HepG2 (cell line): ENCODE measurements at regions not wholly inside any gene's neighbourhood (a gene's known extent, or its start where the extent isn't known, plus 50 kb on each side); places are given as distances from the start of the nearest gene placed in this dataset.

Source experiments
- ATAC-seq: fragments of 200-7000 bp; cut with Tn5 transposase; 3 replicates; pipeline ENCODE4 v1.9.1; 2020; ENCODE audit warnings: mild to moderate bottlenecking, moderate library complexity
- BruUV-seq: library from RNA; stranded (reverse); fragments of 400-500 nt; replicated peaks from 2 replicates; lab custom pipeline; 2021; lab: Mats Ljungman, UMichigan
- CTCF ChIA-PET: fragments of 300-600 bp; formaldehyde crosslinking; extraction: SDS; loops from one replicate; lab custom pipeline; 2021; ENCODE audit warnings: low total read pairs, inconsistent platforms, low intra/inter-chr PET ratio; lab: Yijun Ruan, JAX
- POLR2A ChIA-PET: fragments of 350-600 bp; sonication (Branson Sonifier 250); formaldehyde crosslinking; loops from one replicate; lab custom pipeline; 2020; ENCODE audit warnings: antibody characterized with exemption, inconsistent platforms; lab: Yijun Ruan, JAX
- DNase-seq: peaks from one replicate; pipeline ENCODE4 v3.0.0-alpha.2; 2015; ENCODE audit warnings: low spot score
- FAIRE-seq: peaks from 3 replicates; lab custom pipeline; 2011; peaks lifted over from hg19 to GRCh38; lab: Jason Lieb, UNC
- H2AFZ ChIP-seq: one replicate; pipeline ENCODE4 v1.6.1; 2011; ENCODE audit warnings: low read length, inconsistent platforms
- H3K27ac ChIP-seq: fragments of 300-600 bp; 3 replicates; pipeline ENCODE4 v1.8.0; 2011; ENCODE audit warnings: mixed run types, mild to moderate bottlenecking, mixed read lengths, low read length, inconsistent platforms; ENCODE audit not compliant: insufficient read depth; ENCODE audit errors: extremely low read length
- H3K27me3 ChIP-seq, 2 experiments: fragments of 200-600 bp in 1 of 2; 2 replicates in 1 of 2; 3 replicates in 1 of 2; pipeline versions ENCODE4 v1.6.0 to v1.8.0; 2011; ENCODE audit warnings: low read length in 2 of 2, mild to moderate bottlenecking in 2 of 2, moderate library complexity in 2 of 2, inconsistent platforms in 1 of 2; ENCODE audit not compliant: insufficient read depth in 2 of 2, control insufficient read depth in 1 of 2
- H3K36me3 ChIP-seq, 2 experiments: fragments of 200-600 bp in 1 of 2; replicated peaks in 1 of 2; 2 replicates in 1 of 2; 3 replicates in 1 of 2; pipeline versions ENCODE4 v1.5.1 to v1.8.0; 2011; ENCODE audit warnings: low read length in 2 of 2, inconsistent platforms in 1 of 2; ENCODE audit not compliant: insufficient read depth in 2 of 2, control insufficient read depth in 1 of 2
- H3K4me1 ChIP-seq: 2 replicates; pipeline ENCODE4 v1.5.1; 2012; ENCODE audit warnings: low read length, inconsistent platforms; ENCODE audit not compliant: insufficient read depth
- H3K4me2 ChIP-seq: 2 replicates; pipeline ENCODE4 v1.6.0; 2011; ENCODE audit warnings: low read depth, low read length, inconsistent platforms
- H3K4me3 ChIP-seq, 3 experiments: fragments of 200-600 bp in 1 of 3; sonication (generic), shearing (Covaris generic) in 1 of 3; replicated peaks in 1 of 3; 2 replicates each; pipeline ENCODE4 v1.5.1; 2011 to 2016; ENCODE audit warnings: low read length in 3 of 3, inconsistent platforms in 2 of 3, low read depth in 2 of 3, mild to moderate bottlenecking in 2 of 3, control low read depth in 1 of 3, mixed read lengths in 1 of 3; ENCODE audit not compliant: insufficient read depth in 1 of 3
- H3K79me2 ChIP-seq: one replicate; pipeline ENCODE4 v1.6.1; 2011; ENCODE audit warnings: low read length, inconsistent platforms; ENCODE audit not compliant: insufficient read depth
- H3K9ac ChIP-seq: 2 replicates; pipeline ENCODE4 v1.6.0; 2011; ENCODE audit warnings: mild to moderate bottlenecking, low read depth, low read length, inconsistent platforms; ENCODE audit not compliant: insufficient read depth
- H3K9me3 ChIP-seq: 2 replicates; pipeline ENCODE4 v1.5.1; 2012; ENCODE audit warnings: mild to moderate bottlenecking, low read length
- H4K20me1 ChIP-seq: 2 replicates; pipeline ENCODE4 v1.6.0; 2011; ENCODE audit warnings: inconsistent platforms, mild to moderate bottlenecking, low read length, moderate library complexity; ENCODE audit not compliant: insufficient read depth
- GABPB1 ChIP-seq: IDR thresholded peaks from 2 replicates; pipeline ENCODE4 v1.6.1; 2016; ENCODE audit warnings: mild to moderate bottlenecking, missing genetic modification reagents, moderate library complexity, missing compliant biosample characterization
- GLI4 ChIP-seq: sonication (generic); formaldehyde crosslinking; IDR thresholded peaks from 2 replicates; pipeline ENCODE4 v1.5.1; 2020; ENCODE audit warnings: missing genetic modification reagents, mild to moderate bottlenecking, moderate library complexity, borderline replicate concordance
- RFXANK ChIP-seq: IDR thresholded peaks from 2 replicates; pipeline ENCODE4 v1.6.1; 2016
- ZNF101 ChIP-seq: sonication (generic); formaldehyde crosslinking; IDR thresholded peaks from 2 replicates; pipeline ENCODE4 v1.4.0; 2020; ENCODE audit warnings: mild to moderate bottlenecking, low read depth, missing genetic modification reagents, borderline replicate concordance
- ZNF264 ChIP-seq: sonication (generic); formaldehyde crosslinking; IDR thresholded peaks from 2 replicates; pipeline ENCODE4 v1.4.0; 2020; ENCODE audit warnings: missing genetic modification reagents
- ZNF382 ChIP-seq: sonication (generic); formaldehyde crosslinking; IDR thresholded peaks from 2 replicates; pipeline ENCODE4 v1.5.0; 2020; ENCODE audit warnings: missing genetic modification reagents, mild to moderate bottlenecking, borderline replicate concordance
- ZNF790 ChIP-seq: sonication (generic); formaldehyde crosslinking; IDR thresholded peaks from 2 replicates; pipeline ENCODE4 v1.8.0; 2022; ENCODE audit warnings: missing genetic modification reagents, mild to moderate bottlenecking, borderline replicate concordance
- ZNF816 ChIP-seq: sonication (generic); formaldehyde crosslinking; IDR thresholded peaks from 2 replicates; pipeline ENCODE4 v1.8.0; 2022; ENCODE audit warnings: missing genetic modification reagents, mild to moderate bottlenecking, borderline replicate concordance
- WGBS: methylation state at CpG from one replicate; pipeline ENCODE4 v1.1.6; 2017; ENCODE audit warnings: low lambda C conversion rate; 5-methylcytosine and 5-hydroxymethylcytosine counted together
- in situ Hi-C: cut with HindIII; loops from 2 replicates; pipeline ENCODE4 v1.10.0; 2017; ENCODE audit warnings: low pct_unique_long_range_greater_than_20kb; ENCODE audit not compliant: extremely low pct_ligation_motif_present
- intact Hi-C: fragments of 100-400 bp; cut with micrococcal nuclease; formaldehyde crosslinking; loops from one replicate; pipeline ENCODE4 v1.10.0; 2022; ENCODE audit not compliant: unreplicated experiment
- TF ChIP-seq, protein P1 (sequence below): sonication (generic); formaldehyde crosslinking; conservative IDR thresholded peaks from 2 replicates; pipeline ENCODE4 v1.8.0; 2022; ENCODE audit warnings: missing genetic modification reagents
- TF ChIP-seq, protein P2 (sequence below): sonication (generic); formaldehyde crosslinking; conservative IDR thresholded peaks from 2 replicates; pipeline ENCODE4 v1.8.1; 2023; ENCODE audit warnings: missing genetic modification reagents

DNA sequence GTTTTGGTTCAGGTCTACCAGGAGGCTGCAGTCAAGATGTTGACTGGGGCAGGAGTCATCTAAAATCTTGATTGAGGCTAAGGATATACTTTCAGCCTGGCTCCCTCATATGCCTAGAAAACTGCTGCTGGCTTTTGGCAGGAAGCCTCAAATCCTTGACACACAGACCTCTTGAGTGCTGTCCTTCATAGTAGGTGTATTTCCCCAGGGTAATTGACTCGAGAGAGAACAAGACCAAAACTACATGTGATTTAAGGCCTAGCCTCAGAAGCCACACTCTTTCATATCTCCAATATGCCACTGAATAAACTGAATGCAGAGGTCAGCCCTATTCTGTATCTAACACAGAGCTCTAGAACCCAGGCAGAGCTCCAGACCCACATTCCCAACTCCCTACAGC lies 402.3 kb upstream of the ADAMTS16 start:
- H2AFZ ChIP-seq, result no peak overlapping the region
- H3K4me1 ChIP-seq, result no peaks in the 10 kb centered on the region
- intact Hi-C loops, result no loop called here
- DNase-seq, result no peak
- no peaks in the 10 kb centered on the region for H3K36me3 ChIP-seq
- no CpG with 5 or more reads among the region's 1 CpG for WGBS
- H3K79me2 ChIP-seq, result no peaks in the 10 kb centered on the region
- no peak overlapping the region for H3K4me2 ChIP-seq
- ChIA-PET CTCF (no interaction called here), POLR2A (no interaction called here)
- no peak overlapping the region for H3K4me3 ChIP-seq
- H3K27me3 ChIP-seq, result no peaks in the 10 kb centered on the region
- TF ChIP-seq, protein P1, sequence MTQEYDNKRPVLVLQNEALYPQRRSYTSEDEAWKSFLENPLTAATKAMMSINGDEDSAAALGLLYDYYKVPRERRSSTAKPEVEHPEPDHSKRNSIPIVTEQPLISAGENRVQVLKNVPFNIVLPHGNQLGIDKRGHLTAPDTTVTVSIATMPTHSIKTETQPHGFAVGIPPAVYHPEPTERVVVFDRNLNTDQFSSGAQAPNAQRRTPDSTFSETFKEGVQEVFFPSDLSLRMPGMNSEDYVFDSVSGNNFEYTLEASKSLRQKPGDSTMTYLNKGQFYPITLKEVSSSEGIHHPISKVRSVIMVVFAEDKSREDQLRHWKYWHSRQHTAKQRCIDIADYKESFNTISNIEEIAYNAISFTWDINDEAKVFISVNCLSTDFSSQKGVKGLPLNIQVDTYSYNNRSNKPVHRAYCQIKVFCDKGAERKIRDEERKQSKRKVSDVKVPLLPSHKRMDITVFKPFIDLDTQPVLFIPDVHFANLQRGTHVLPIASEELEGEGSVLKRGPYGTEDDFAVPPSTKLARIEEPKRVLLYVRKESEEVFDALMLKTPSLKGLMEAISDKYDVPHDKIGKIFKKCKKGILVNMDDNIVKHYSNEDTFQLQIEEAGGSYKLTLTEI, result no peak
- TF ChIP-seq ZNF382 (CRISPR knock-in tag), result no peak
- no peak for TF ChIP-seq ZNF264 (CRISPR knock-in tag)
- TF ChIP-seq ZNF101 (CRISPR knock-in tag), result no peak
- TF ChIP-seq GABPB1 (CRISPR knock-in tag), result no peak
- TF ChIP-seq ZNF790, result no peak
- TF ChIP-seq, protein P2, sequence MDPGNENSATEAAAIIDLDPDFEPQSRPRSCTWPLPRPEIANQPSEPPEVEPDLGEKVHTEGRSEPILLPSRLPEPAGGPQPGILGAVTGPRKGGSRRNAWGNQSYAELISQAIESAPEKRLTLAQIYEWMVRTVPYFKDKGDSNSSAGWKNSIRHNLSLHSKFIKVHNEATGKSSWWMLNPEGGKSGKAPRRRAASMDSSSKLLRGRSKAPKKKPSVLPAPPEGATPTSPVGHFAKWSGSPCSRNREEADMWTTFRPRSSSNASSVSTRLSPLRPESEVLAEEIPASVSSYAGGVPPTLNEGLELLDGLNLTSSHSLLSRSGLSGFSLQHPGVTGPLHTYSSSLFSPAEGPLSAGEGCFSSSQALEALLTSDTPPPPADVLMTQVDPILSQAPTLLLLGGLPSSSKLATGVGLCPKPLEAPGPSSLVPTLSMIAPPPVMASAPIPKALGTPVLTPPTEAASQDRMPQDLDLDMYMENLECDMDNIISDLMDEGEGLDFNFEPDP, result no peak
- TF ChIP-seq RFXANK (CRISPR knock-in tag), result no peak
- no peak for TF ChIP-seq ZNF816
- TF ChIP-seq GLI4 (CRISPR knock-in tag), result no peak
- TF ChIP-seq, all 625 proteins: peak for 0
- FAIRE-seq (no peak), ATAC-seq (no peak)
- Histone ChIP-seq H3K9me3 (no peaks in the 10 kb centered on the region), H4K20me1 (no peaks in the 10 kb centered on the region), H3K9ac (no peak overlapping the region), H3K27ac (no peak overlapping the region)
- in situ Hi-C loops, result no loop called here
- no TSS peak for BruUV-seq
